ENCODE measurements at regions not wholly inside any gene's neighbourhood (a gene's known extent, or its start where the extent isn't known, plus 50 kb on each side); places are given as distances from the start of the nearest gene placed in this dataset.
"Not testable (repeated sequence)": the region's sequence is repeated elsewhere in the genome, so short reads cannot be mapped to it uniquely, and the experiment has no call there.

DNA sequence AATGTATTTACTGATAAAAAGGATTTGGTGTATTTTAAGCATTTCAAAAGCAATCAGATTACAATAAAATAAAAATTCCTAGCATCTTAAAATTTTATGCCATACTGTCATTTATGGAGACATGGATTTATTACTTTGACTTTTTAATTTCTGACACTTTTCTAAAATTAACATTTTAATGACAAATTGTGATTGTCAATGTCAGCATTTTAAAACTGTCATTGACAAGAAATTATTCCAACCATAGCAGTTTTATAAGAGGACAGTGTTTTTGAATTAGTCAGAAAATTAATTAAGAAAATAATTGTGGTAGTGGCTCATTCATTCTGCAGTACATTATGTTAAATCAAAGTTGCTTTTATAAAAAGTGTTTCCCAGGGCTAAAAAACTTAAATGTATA lies 1954.4 kb downstream of the ARAP2 start:
- DNase-seq (ENCODE audit: low read depth), result no peak

DNA sequence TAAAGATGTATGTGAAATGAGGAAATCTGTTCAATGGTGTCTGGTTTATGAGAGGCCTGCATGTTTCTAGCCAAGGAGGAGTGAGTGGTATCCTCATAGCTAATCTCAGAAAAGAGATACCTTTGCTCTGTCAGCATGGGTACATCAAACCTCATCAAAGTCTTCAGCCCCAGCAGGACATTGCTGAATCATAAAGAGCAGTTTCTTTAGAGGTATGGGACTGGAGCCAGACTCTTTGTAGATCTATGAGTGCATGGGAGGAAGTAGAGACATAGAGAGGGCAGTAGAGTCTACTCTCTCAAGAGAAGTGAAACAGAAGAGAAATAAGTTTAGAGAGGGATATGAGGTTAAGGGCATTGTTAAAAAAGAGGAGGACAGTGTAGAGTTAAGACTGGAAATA lies 1950.9 kb downstream of the ARAP2 start:
- DNase-seq (ENCODE audit: low read depth), result no peak

DNA sequence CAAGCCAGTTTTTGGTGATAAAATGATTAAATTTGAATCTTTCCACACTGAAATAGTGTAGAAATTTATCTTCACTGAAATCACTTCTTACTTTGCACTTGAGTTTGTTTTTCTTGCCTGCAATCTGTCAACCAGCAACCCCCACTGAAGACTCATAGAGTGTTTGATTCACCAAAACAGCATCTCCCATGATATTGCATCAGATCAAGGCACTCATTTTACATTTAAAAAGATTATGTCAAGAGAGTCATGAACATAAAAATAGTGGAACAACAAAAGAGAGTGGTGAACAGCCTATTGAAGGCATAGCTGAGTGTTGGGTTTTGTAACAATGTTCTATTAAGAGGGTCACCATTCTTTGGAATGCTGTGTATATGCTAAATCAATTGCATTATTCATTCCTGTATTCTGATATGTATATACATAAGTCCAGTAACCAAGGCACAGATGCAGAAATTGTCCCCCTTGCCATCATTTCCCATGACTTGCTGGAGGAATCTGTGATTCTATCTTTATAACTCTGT lies 1934.9 kb downstream of the ARAP2 start:
- DNase-seq (ENCODE audit: low read depth), result no peak

DNA sequence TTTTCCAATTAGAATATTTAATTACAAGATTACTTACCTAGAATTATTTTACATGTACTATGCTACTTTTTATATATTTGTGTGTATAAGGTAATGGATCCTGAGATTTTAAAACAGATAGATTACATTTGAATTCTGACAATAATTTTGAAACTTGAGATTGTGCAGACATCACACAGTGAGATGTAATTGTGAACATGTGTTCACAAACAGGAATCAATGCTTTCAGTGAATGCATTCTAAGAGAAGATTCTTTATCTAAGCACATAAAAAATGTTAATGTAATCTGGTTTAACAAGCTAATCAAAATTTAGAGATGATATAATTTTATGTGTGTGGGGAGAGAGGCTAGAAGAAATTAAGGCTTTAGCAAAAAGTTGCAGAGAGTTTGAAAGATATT lies 1925.5 kb downstream of the ARAP2 start:
- no peak for DNase-seq (ENCODE audit: low read depth)

DNA sequence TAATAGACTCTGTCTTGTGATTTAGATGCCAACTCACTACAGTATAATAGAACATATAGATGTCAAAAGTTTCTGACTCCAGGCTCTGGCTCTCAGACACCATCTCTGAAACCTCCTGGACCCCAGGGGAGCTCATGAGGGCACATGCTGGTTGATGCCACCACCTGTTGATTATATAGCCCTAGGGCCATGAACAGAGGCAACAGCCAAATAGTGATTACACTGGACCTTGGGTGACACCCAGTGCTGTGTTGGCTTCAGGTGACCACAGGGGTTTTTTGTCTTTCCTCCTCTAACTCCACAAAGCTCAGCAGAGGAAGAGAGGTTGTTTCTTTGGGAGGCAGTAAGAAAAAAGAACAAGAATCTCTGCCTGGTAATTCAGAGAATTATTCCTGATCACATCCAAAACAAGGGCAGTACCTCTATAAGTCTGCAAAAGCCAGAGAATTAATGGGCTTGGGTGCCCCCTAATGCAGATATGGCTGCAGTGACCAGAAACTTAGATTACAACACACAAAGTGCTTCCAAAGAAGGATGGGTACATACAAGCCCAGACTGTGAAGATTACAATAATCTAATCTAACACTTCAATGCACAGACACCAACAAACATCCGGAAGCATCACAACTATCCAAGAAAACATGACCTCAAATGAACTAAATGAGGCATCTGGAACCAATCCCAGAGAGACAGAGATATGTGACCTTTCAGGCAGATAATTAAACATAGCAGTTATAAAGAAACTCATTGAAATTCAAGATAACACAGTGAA lies 1920.6 kb downstream of the ARAP2 start:
- DNase-seq (ENCODE audit: low read depth), result no peak

DNA sequence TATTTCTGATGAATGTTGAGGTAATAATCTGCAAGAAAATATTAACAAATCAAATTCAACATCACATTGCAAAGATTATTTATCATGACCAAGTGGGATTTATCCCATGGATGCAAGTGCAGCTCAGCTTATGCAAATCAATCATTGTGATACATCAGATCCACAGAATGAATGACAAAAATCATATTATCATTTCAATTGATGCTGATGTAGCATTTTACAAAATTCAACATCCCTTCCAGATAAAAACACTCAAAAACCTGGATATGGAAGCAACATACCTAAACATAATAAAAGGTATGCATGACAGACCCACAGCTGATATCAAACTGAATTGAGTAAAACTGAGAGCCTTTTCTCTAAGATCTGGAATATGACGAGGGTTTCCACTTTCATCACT lies 1915.4 kb downstream of the ARAP2 start:
- DNase-seq (ENCODE audit: low read depth), result no peak

DNA sequence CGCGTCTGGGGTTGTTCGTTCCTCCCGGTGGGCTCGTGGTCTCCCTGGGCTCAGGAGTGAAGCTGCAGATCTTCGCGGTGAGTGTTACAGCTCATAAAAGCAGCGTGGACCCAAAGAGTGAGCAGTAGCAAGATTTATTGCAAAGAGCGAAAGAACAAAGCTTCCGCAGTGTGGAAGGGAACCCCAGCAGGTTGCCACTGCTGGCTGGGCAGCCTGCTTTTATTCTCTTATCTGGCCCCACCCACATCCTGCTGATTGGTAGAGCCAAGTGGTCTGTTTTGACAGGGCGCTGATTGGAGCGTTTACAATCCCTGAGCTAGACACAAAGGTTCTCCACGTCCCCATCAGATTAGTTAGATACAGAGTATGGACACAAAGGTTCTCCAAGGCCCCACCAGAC lies 1909.2 kb downstream of the ARAP2 start:
- not testable (repeated sequence) for DNase-seq (ENCODE audit: low read depth)

DNA sequence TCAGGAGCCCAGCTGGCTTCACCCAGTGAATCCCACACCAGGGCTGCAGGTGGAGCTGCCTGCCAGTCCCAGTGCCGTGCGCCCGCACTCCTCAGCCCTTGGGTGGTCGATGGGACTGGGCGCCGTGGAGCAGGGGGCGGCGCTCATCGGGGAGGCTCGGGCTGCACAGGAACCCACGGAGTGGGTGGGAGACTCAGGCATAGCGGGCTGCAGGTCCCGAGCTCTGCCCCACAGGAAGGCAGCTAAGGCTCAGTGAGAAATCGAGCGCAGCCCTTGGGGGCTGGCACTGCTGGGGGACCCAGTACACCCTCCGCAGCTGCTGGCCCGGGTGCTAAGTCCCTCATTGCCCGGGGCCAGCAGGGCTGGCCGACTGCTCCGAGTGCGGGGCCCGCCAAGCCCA lies 1908.8 kb downstream of the ARAP2 start:
- DNase-seq (ENCODE audit: low read depth), result not testable (repeated sequence)

DNA sequence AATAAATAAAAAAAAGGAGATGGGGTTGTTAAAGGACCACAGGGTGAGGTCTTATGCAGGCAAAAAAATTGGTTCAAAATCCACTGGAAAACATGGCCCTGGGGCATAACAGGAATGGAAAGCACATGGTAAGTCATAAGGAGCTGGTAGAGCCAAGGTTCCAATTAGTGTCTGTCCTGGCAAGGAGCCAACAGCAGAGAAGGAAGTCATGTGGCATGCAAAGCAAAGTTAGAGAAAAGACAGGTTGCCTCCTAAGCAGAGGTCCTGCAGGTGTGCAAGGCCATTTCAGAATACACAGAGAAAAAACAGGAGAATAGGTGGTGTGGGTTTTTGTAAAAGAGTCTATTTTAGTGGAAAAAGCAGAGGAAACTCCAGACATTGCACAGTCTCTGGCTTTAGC lies 1881.7 kb downstream of the ARAP2 start:
- no peak for DNase-seq (ENCODE audit: low read depth)

DNA sequence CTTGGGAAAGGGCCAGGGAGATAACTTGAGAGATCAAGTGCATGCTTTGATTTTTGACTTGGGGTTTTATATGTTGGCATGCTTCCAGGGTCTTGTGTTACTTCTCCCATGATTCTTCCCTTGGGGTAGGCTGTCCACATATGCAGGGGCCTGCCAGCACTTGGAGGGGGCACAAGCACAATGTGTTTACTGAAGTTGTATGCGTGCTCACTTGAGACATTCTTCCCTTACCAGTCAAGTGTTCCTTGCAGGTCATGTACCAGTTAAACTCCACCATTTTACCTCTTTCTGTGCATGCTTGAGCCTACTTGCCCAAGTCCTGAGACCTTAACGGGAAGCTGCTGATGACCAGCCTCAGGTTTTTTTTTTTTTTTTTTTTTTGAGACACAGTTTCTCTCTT lies 1880.5 kb downstream of the ARAP2 start:
- DNase-seq (ENCODE audit: low read depth), result no peak

DNA sequence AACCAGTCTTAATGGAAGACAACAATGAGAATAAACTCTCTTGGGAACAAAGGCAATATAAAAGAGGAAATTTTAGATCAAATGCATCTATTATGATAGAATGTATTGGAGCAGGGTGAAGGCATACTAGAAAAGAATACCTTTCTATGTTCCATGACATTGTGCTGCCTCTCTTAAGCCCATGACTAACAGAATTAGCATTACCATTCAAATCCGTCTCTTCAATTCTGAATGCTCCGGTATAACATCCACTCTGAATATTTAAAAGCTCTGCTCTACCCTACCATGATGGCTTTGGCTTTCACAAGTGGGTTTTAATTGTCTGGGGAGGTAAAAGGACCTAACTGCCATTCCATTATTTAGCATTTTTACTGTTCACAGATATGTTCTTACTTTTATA lies 1878.4 kb downstream of the ARAP2 start:
- no peak for DNase-seq (ENCODE audit: low read depth)

DNA sequence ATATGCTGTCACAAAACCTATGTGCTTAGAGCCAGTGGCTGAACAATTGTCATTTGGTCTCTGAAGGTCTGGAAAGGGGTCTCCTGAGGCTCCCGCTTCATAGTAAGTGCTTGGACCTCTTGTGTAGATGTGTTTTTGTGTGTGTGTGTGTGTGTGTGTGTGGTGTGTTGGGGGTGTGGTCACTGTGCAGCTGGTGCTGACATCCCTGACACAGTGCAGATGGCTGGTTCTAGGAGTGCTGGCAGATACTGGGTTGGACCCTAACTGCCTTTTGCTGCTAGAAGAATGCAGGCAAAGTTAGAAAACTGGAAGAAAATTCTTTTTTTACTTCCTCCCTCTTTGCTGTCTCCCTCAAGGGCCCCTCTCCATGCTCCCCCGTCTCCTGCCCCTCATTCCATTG lies 1872.6 kb downstream of the ARAP2 start:
- DNase-seq (ENCODE audit: low read depth), result no peak

DNA sequence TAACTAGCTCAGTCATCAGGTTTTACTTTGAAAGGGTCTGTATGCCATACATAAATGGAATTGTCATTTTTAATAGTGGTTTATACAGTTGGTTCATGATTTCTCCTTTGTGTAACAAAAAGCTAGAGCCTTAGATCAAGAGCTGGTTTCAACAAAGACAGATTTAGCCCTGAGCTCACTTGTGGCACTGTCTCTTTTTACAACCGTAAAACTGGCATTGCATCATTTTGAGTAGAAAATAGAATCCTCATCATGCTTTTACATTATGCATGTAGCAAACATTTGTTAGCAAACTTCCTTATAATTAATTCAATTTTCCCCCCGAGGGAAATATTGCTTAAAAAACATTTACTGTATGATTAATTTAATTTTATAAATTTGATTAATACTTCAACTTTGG lies 1871.5 kb downstream of the ARAP2 start:
- DNase-seq (ENCODE audit: low read depth), result no peak

DNA sequence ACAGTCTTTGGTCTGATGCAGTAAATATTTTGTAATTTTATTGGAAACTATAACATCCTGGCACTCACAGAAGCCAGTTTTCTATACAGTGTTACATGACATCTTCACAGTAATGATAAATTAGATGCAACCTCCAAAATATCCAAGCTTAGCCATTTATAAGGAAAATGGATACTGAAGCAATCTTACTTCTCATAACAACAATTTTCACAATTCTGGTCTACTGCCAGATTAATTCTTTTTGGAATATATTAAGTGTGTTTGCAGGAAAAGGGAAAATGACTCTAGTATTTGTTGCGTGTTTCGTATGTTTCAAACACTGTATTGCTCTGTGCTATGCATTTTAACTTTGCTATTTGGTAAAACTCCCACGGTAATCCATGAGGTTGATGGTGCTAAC lies 1870.9 kb downstream of the ARAP2 start:
- no peak for DNase-seq (ENCODE audit: low read depth)

DNA sequence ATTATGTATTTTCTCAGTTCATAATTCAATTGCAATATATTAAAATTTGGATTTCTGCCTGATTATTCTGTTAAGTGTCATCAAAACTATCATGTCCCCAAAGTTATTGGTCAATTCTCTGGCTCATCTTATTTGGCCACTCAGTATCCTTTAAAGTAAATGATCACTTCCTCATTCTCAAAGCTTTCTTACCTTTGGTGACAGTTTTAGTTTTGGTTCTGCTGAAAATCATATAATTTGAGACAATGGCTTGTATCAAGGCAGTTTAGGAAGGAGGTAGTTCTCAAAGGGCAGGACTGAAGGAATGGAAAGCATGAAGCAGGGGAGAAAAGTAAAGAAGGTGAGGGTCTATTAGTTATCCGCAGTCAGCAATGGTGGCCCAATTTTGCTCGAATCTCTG lies 1832.1 kb downstream of the ARAP2 start:
- no peak for DNase-seq (ENCODE audit: low read depth)

DNA sequence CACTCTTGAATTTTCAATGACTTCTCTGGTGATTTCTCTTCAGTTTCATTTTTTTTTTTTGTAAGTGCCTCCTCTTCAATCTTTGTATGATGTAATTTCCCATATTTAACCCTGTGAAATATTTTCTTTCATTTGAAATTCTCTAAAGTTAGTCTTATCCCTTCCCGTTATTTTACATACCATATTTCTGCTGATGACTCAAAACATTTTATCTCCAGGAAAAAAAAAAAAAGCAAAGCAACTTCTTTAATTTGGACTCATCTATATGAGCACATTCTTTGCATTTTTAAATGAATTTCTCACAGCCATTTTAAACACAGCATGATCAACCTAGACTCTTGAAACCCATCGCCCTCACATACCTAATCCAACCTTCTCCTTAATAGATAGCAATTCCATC lies 1831.4 kb downstream of the ARAP2 start:
- no peak for DNase-seq (ENCODE audit: low read depth)

DNA sequence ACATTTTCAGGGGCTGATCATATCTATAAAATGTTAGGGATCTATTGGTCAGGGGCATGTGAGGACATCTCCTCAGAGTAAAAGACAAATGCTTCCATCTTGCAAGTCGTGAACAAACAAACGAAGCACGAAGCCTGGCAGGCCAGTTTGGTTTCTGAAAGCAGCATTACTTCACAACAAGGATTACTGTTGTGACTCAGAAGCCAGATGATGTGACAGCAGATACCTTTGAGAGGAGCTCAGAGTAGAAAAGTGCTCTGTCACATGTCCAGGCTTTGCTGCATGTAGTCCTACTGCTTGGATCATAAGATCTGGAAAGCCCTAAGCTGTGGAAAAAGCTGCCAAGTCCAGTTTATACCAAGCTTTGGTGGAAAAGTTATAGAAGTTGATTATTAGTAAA lies 1827.2 kb downstream of the ARAP2 start:
- no peak for DNase-seq (ENCODE audit: low read depth)

DNA sequence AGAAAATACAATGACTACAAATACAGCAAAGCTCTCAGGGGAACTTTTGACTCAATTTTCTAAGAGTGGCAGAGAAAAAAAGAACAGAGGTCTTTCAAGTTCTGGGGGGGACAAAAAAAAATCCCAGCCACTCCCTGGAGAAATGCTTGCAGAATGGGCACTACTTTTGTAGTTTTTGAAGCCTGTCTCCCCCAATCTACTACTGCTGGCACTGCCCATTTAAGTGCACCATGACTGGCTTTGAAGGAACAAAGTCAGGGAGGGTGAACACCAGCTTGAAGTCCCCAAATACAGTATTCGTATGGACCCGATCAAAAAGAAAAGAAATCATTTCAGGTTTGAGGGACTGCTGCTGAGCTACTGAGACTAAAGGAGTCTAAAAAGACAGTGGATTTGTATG lies 1824.4 kb downstream of the ARAP2 start:
- no peak for DNase-seq (ENCODE audit: low read depth)

DNA sequence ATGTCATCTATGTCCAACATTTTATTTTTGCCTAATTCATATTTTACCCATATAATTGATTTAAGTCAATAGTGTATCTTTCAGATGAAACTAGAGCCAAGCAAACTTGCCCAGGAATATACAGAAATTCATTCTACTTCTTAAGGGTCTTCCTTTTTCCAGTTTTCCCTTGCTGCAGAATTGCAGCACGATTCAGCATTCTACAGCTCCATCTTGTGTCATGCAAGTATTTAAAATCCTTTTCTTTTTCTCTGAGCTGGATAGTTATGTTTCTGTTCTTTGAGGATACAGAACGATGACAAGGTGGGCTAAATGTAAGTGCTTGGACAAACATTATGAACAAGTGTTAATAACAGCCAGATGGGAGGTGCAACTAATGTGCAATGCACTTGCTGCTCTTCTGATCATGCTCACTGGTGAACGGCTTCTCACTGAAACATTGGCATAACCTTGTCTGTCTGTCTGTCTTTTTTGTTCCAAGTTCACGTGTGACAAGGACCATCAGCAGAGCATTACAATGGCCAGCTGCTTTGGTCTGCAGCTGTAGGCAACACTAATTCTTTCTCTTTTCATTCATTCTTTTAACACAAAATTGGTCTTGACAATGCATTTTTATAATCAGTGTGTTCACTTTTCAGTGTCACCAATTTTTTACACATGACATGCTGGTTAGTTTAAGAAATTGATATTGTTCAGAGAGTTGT lies 1821.7 kb downstream of the ARAP2 start:
- no peak for DNase-seq (ENCODE audit: low read depth)

DNA sequence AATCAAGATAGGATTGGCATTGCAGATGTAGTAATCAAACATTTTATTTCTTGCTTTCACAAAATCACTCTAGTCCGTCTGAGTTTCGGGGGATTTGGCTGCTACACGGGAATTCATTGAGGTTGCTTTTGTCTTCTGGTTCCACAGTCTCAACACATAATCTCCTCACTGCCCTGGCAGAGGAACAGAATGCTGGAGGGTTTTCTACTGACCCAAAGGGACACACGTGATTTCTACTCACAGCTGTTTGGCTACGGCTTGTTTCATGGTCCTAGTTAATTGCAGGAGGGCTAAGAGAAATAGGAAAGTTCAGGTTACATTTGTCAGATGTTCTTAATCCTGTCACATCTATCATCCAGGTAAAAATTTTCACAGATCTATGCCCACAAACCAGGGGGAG lies 1811.6 kb downstream of the ARAP2 start:
- DNase-seq (ENCODE audit: low read depth), result no peak

DNA sequence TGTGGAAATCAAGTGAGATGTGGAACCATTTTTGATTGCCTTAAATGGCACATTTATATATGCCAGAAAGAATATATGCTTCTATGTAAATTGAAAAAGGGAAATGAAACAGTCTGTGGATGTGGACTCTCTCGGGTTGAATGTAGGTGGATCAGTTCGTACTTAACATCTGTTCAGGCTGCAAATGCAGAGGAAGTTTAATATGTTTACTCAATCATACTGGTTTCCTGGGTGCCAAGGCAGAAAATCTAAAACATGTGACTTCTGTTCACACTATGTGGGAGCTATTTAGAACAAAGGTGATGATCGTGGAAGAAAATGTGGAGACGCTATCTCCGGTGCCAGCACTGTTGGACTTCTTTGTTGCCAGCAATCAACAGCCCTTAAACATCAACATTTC lies 1809.9 kb downstream of the ARAP2 start:
- not testable (repeated sequence) for DNase-seq (ENCODE audit: low read depth)

DNA sequence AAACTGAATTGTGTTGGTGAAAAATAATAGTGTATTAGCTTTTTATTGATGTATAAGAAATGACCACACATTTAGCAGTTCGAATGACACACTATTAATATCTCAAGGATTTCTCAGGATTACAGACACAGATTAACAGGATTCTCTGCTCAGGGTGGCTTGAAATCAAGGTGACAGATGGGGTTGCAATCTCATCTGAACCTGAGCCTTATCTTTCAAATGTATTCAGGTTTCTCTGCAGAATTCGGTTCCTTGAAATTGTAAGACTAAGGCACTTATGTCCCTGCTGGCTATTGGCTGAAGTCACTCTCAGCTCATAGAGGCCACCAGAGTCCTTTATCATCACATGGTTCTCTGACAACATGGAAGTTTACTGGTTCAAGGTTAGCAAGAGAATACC lies 1780.1 kb downstream of the ARAP2 start:
- DNase-seq (ENCODE audit: low read depth), result no peak

DNA sequence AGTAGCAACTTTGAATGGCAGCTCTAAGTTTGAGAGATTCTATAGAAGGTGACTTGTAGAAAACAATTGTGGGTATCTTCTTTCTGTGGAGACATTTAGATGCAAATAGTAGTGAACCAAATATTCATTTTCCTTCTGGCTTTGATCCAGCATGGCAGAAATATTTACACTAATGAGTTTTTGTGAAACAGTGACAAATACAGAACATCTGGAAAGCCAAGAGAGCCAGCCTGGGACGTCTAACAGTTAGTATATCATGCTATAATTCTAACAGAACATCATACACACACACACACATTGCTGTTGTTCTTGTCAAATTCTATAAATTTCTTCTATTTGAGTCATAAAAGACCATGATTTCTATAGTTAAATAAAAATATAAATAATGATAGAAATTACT lies 1777.9 kb downstream of the ARAP2 start:
- no peak for DNase-seq (ENCODE audit: low read depth)

DNA sequence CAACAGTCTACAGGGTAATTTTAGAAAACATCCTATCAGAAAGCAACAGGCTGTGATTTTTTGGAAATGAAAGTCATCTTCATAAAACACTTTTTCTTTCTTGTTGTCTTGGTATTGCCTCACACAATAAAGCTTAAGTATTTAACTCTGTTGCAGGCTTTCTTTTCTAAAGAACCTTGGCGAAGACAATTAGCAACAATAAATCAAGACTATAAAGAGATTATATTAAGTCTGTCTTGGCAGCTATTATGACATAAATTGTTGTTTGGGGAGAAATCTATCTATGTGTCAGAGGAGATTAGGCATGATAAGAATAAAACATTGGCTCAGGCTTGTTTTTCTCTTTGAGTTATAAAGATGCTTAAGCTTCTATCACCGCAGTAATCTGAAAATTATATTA lies 1774.8 kb downstream of the ARAP2 start:
- no peak for DNase-seq (ENCODE audit: low read depth)
